GM12864 (cell line): ENCODE measurements at regions not wholly inside any gene's neighbourhood (a gene's known extent, or its start where the extent isn't known, plus 50 kb on each side); places are given as distances from the start of the nearest gene placed in this dataset.

Experiments
- DNase-seq: peaks from one replicate; pipeline ENCODE4 v3.0.0-alpha.2; 2011; ENCODE audit warnings: low read depth
- H3K4me3 ChIP-seq: 2 replicates; pipeline ENCODE4 v1.5.1; 2011; ENCODE audit warnings: mild to moderate bottlenecking, low read depth, low read length, control low read depth
- CTCF ChIP-seq: IDR thresholded peaks from 2 replicates; pipeline ENCODE4 v1.5.1; 2011; ENCODE audit warnings: low read depth, mild to moderate bottlenecking, moderate library complexity, low read length, control low read depth, inconsistent platforms; ENCODE audit errors: missing control alignments

DNA sequence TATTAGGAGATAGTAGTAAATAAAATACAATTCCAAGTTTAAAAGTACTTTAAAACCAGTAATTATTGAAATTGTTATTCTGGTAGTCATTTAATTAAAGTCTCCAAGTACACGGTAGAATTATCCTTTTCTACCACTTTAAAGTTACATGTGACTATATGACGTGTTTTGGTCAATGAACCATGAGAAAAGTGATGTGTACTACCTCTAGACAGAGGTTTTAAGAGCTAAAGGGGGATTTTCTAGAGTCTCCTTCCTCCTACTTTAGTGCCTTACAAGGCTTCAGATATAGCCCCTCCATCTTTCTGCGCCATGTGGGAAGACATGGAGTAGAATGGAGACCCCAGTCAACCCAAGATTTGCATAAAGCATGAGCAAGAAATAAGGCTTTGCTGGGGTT is 2296.6 kb upstream of the AGA start:
- TF ChIP-seq CTCF, result no peak
- DNase-seq, result no peak
- H3K4me3 ChIP-seq, result no peak overlapping the region

DNA sequence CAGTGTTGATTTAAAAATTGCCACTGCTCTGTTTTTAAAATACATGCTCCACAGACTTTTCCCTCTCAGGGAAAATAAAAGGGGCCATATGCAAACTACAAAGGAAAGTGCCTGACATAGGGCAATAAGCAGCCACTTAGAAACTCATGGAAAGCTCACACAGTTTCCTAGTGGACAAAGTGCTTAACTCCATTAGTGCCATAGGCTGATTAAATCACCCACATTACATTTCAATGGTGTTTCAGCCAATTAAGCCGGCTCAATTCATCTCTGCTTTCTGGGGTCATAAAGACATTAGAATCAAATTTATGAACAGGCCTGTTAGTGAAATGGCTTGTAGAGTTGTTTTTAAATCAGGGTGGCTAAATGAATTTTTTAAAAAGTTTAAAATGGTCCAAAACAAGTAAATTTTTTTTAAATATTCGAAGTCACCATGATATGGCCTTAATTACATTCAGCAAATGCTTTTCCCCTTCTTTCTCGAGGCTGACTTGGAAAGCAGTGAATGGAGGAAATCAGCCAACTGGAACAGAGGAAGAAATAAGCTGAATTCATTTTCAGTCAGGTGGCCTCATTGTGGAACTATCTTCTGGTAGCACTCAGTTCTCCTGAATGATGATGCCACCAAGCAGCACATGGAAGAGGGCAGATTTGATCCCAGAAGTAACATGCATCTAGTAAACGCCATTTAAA is 2305.1 kb upstream of the AGA start:
- no peak for TF ChIP-seq CTCF
- DNase-seq, result no peak
- no peak overlapping the region for H3K4me3 ChIP-seq

GRCh38 chr4:179748837-179749236 is 2306.6 kb upstream of the AGA start:
- no peak for DNase-seq

GRCh38 chr4:179750374-179750773 is 2308.1 kb upstream of the AGA start:
- H3K4me3 ChIP-seq, result no peak overlapping the region
- no peak for DNase-seq
- TF ChIP-seq CTCF, result no peak

More at GRCh38 chr4:179748837-179749236, 2306.6 kb upstream of the AGA start:
- TF ChIP-seq CTCF, result no peak
- H3K4me3 ChIP-seq, result no peak overlapping the region

- TF ChIP-seq CTCF, result no peak
- no peak overlapping the region for H3K4me3 ChIP-seq
- no peak for DNase-seq
These were observed 2309.4 kb upstream of the AGA start for GRCh38 chr4:179751669-179752068.

GRCh38 chr4:179755322-179755721 is 2313.1 kb upstream of the AGA start:
- no peak for DNase-seq
- H3K4me3 ChIP-seq, result no peak overlapping the region
- TF ChIP-seq CTCF, result no peak

- no peak for DNase-seq
- no peak overlapping the region for H3K4me3 ChIP-seq
- no peak for TF ChIP-seq CTCF
These were observed 2315.4 kb upstream of the AGA start for GRCh38 chr4:179757641-179758040.
